ENCODE measurements at regions not wholly inside any gene's neighbourhood (a gene's known extent, or its start where the extent isn't known, plus 50 kb on each side); places are given as distances from the start of the nearest gene placed in this dataset.

GRCh38 chr18:56545464-56545863 is 92.9 kb downstream of the TXNL1 start:
- no peaks in the 10 kb centered on the region for H3K4me1 ChIP-seq (ENCODE audit: control insufficient read depth in 3 of 3, insufficient read depth in 3 of 3, low read length in 3 of 3)
- H3K4me3 ChIP-seq (ENCODE audit: low read length in 3 of 3), result no peak overlapping the region
- H3K9me3 ChIP-seq (ENCODE audit: control insufficient read depth in 3 of 3, low read length in 3 of 3), result no peaks in the 10 kb centered on the region
- H3K27me3 ChIP-seq (ENCODE audit: control insufficient read depth in 3 of 3, insufficient read depth in 3 of 3, low read length in 3 of 3), result no peaks in the 10 kb centered on the region
- no peak overlapping the region for H3K27ac ChIP-seq (ENCODE audit: low read depth, low read length)
- H3K9ac ChIP-seq (ENCODE audit: low read depth in 1 of 3, low read length in 3 of 3), result no peak overlapping the region
- H3K36me3 ChIP-seq (ENCODE audit: control insufficient read depth in 3 of 3, insufficient read depth in 3 of 3, low read length in 3 of 3), result no peaks in the 10 kb centered on the region

GRCh38 chr18:56542476-56542875 is 95.9 kb downstream of the TXNL1 start:
- no peak overlapping the region for H3K9ac ChIP-seq (ENCODE audit: low read depth in 1 of 3, low read length in 3 of 3)
- no peak overlapping the region for H3K4me3 ChIP-seq (ENCODE audit: low read length in 3 of 3)
- no peaks in the 10 kb centered on the region for H3K36me3 ChIP-seq (ENCODE audit: control insufficient read depth in 3 of 3, insufficient read depth in 3 of 3, low read length in 3 of 3)
- no peak overlapping the region for H3K27ac ChIP-seq (ENCODE audit: low read depth, low read length)
- H3K27me3 ChIP-seq (ENCODE audit: control insufficient read depth in 3 of 3, insufficient read depth in 3 of 3, low read length in 3 of 3), result no peaks in the 10 kb centered on the region
- H3K9me3 ChIP-seq (ENCODE audit: control insufficient read depth in 3 of 3, low read length in 3 of 3), result no peaks in the 10 kb centered on the region
- no peaks in the 10 kb centered on the region for H3K4me1 ChIP-seq (ENCODE audit: control insufficient read depth in 3 of 3, insufficient read depth in 3 of 3, low read length in 3 of 3)

GRCh38 chr18:56541793-56542192 is 96.6 kb downstream of the TXNL1 start:
- Histone ChIP-seq H3K4me1 (ENCODE audit: control insufficient read depth in 3 of 3, insufficient read depth in 3 of 3, low read length in 3 of 3) (no peaks in the 10 kb centered on the region), H3K9ac (ENCODE audit: low read depth in 1 of 3, low read length in 3 of 3) (no peak overlapping the region), H3K9me3 (ENCODE audit: control insufficient read depth in 3 of 3, low read length in 3 of 3) (no peaks in the 10 kb centered on the region), H3K4me3 (ENCODE audit: low read length in 3 of 3) (no peak overlapping the region), H3K27ac (ENCODE audit: low read depth, low read length) (no peak overlapping the region), H3K27me3 (ENCODE audit: control insufficient read depth in 3 of 3, insufficient read depth in 3 of 3, low read length in 3 of 3) (no peaks in the 10 kb centered on the region), H3K36me3 (ENCODE audit: control insufficient read depth in 3 of 3, insufficient read depth in 3 of 3, low read length in 3 of 3) (no peaks in the 10 kb centered on the region)

GRCh38 chr18:56541340-56541739 is 97.1 kb downstream of the TXNL1 start:
- Histone ChIP-seq H3K9me3 (ENCODE audit: control insufficient read depth in 3 of 3, low read length in 3 of 3) (no peaks in the 10 kb centered on the region), H3K27me3 (ENCODE audit: control insufficient read depth in 3 of 3, insufficient read depth in 3 of 3, low read length in 3 of 3) (no peaks in the 10 kb centered on the region), H3K4me1 (ENCODE audit: control insufficient read depth in 3 of 3, insufficient read depth in 3 of 3, low read length in 3 of 3) (no peaks in the 10 kb centered on the region), H3K9ac (ENCODE audit: low read depth in 1 of 3, low read length in 3 of 3) (no peak overlapping the region), H3K36me3 (ENCODE audit: control insufficient read depth in 3 of 3, insufficient read depth in 3 of 3, low read length in 3 of 3) (no peaks in the 10 kb centered on the region), H3K27ac (ENCODE audit: low read depth, low read length) (no peak overlapping the region), H3K4me3 (ENCODE audit: low read length in 3 of 3) (no peak overlapping the region)

- Histone ChIP-seq H3K36me3 (ENCODE audit: control insufficient read depth in 3 of 3, insufficient read depth in 3 of 3, low read length in 3 of 3) (no peaks in the 10 kb centered on the region), H3K27me3 (ENCODE audit: control insufficient read depth in 3 of 3, insufficient read depth in 3 of 3, low read length in 3 of 3) (no peaks in the 10 kb centered on the region), H3K4me1 (ENCODE audit: control insufficient read depth in 3 of 3, insufficient read depth in 3 of 3, low read length in 3 of 3) (no peaks in the 10 kb centered on the region), H3K4me3 (ENCODE audit: low read length in 3 of 3) (no peak overlapping the region), H3K9ac (ENCODE audit: low read depth in 1 of 3, low read length in 3 of 3) (no peak overlapping the region), H3K27ac (ENCODE audit: low read depth, low read length) (no peak overlapping the region), H3K9me3 (ENCODE audit: control insufficient read depth in 3 of 3, low read length in 3 of 3) (no peaks in the 10 kb centered on the region)
Observed at GRCh38 chr18:56538746-56539145, 99.6 kb downstream of the TXNL1 start.

- H3K4me1 ChIP-seq (ENCODE audit: control insufficient read depth in 3 of 3, insufficient read depth in 3 of 3, low read length in 3 of 3), result no peaks in the 10 kb centered on the region
- H3K9ac ChIP-seq (ENCODE audit: low read depth in 1 of 3, low read length in 3 of 3), result no peak overlapping the region
- H3K27ac ChIP-seq (ENCODE audit: low read depth, low read length), result no peak overlapping the region
- no peaks in the 10 kb centered on the region for H3K27me3 ChIP-seq (ENCODE audit: control insufficient read depth in 3 of 3, insufficient read depth in 3 of 3, low read length in 3 of 3)
- no peaks in the 10 kb centered on the region for H3K36me3 ChIP-seq (ENCODE audit: control insufficient read depth in 3 of 3, insufficient read depth in 3 of 3, low read length in 3 of 3)
- no peaks in the 10 kb centered on the region for H3K9me3 ChIP-seq (ENCODE audit: control insufficient read depth in 3 of 3, low read length in 3 of 3)
- no peak overlapping the region for H3K4me3 ChIP-seq (ENCODE audit: low read length in 3 of 3)
Observed at GRCh38 chr18:56532176-56532840, 106.1 kb downstream of the TXNL1 start.

GRCh38 chr18:56522816-56523215 is 115.6 kb downstream of the TXNL1 start:
- Histone ChIP-seq H3K27ac (ENCODE audit: low read depth, low read length) (no peak overlapping the region), H3K27me3 (ENCODE audit: control insufficient read depth in 3 of 3, insufficient read depth in 3 of 3, low read length in 3 of 3) (no peaks in the 10 kb centered on the region), H3K9ac (ENCODE audit: low read depth in 1 of 3, low read length in 3 of 3) (no peak overlapping the region), H3K36me3 (ENCODE audit: control insufficient read depth in 3 of 3, insufficient read depth in 3 of 3, low read length in 3 of 3) (no peaks in the 10 kb centered on the region), H3K4me3 (ENCODE audit: low read length in 3 of 3) (no peak overlapping the region), H3K9me3 (ENCODE audit: control insufficient read depth in 3 of 3, low read length in 3 of 3) (no peaks in the 10 kb centered on the region), H3K4me1 (ENCODE audit: control insufficient read depth in 3 of 3, insufficient read depth in 3 of 3, low read length in 3 of 3) (peaks cover 0 to 2% (median 0%) of the 10 kb centered on the region in 3 donors)

GRCh38 chr18:56521263-56521662 is 117.1 kb downstream of the TXNL1 start:
- Histone ChIP-seq H3K36me3 (ENCODE audit: control insufficient read depth in 3 of 3, insufficient read depth in 3 of 3, low read length in 3 of 3) (no peaks in the 10 kb centered on the region), H3K4me1 (ENCODE audit: control insufficient read depth in 3 of 3, insufficient read depth in 3 of 3, low read length in 3 of 3) (peaks cover 0 to 2% (median 0%) of the 10 kb centered on the region in 3 donors), H3K27me3 (ENCODE audit: control insufficient read depth in 3 of 3, insufficient read depth in 3 of 3, low read length in 3 of 3) (no peaks in the 10 kb centered on the region), H3K9me3 (ENCODE audit: control insufficient read depth in 3 of 3, low read length in 3 of 3) (no peaks in the 10 kb centered on the region), H3K4me3 (ENCODE audit: low read length in 3 of 3) (no peak overlapping the region), H3K9ac (ENCODE audit: low read depth in 1 of 3, low read length in 3 of 3) (no peak overlapping the region), H3K27ac (ENCODE audit: low read depth, low read length) (no peak overlapping the region)

- Histone ChIP-seq H3K36me3 (ENCODE audit: control insufficient read depth in 3 of 3, insufficient read depth in 3 of 3, low read length in 3 of 3) (no peaks in the 10 kb centered on the region), H3K9me3 (ENCODE audit: control insufficient read depth in 3 of 3, low read length in 3 of 3) (no peaks in the 10 kb centered on the region), H3K4me1 (ENCODE audit: control insufficient read depth in 3 of 3, insufficient read depth in 3 of 3, low read length in 3 of 3) (peaks cover 0 to 2% (median 0%) of the 10 kb centered on the region in 3 donors), H3K27ac (ENCODE audit: low read depth, low read length) (no peak overlapping the region), H3K27me3 (ENCODE audit: control insufficient read depth in 3 of 3, insufficient read depth in 3 of 3, low read length in 3 of 3) (no peaks in the 10 kb centered on the region), H3K4me3 (ENCODE audit: low read length in 3 of 3) (no peak overlapping the region), H3K9ac (ENCODE audit: low read depth in 1 of 3, low read length in 3 of 3) (no peak overlapping the region)
Observed at GRCh38 chr18:56517761-56518160, 120.6 kb downstream of the TXNL1 start.

GRCh38 chr18:56517196-56517595 is 121.2 kb downstream of the TXNL1 start:
- Histone ChIP-seq H3K27me3 (ENCODE audit: control insufficient read depth in 3 of 3, insufficient read depth in 3 of 3, low read length in 3 of 3) (no peaks in the 10 kb centered on the region), H3K4me1 (ENCODE audit: control insufficient read depth in 3 of 3, insufficient read depth in 3 of 3, low read length in 3 of 3) (no peaks in the 10 kb centered on the region), H3K36me3 (ENCODE audit: control insufficient read depth in 3 of 3, insufficient read depth in 3 of 3, low read length in 3 of 3) (no peaks in the 10 kb centered on the region), H3K9ac (ENCODE audit: low read depth in 1 of 3, low read length in 3 of 3) (no peak overlapping the region), H3K27ac (ENCODE audit: low read depth, low read length) (no peak overlapping the region), H3K9me3 (ENCODE audit: control insufficient read depth in 3 of 3, low read length in 3 of 3) (no peaks in the 10 kb centered on the region), H3K4me3 (ENCODE audit: low read length in 3 of 3) (no peak overlapping the region)
